PC-9 (cell line): ENCODE measurements at regions not wholly inside any gene's neighbourhood (a gene's known extent, or its start where the extent isn't known, plus 50 kb on each side); places are given as distances from the start of the nearest gene placed in this dataset.
"Not testable (repeated sequence)": the region's sequence is repeated elsewhere in the genome, so short reads cannot be mapped to it uniquely, and the experiment has no call there.

Experiments
- BruUV-seq: library from RNA; stranded (reverse); fragments of 400-500 nt; replicated peaks from 2 replicates; lab custom pipeline; 2021; lab: Mats Ljungman, UMichigan
- CTCF ChIA-PET: fragments of 300-600 bp; sonication (Branson Sonifier 250); formaldehyde crosslinking; loops from one replicate; lab custom pipeline; 2022; ENCODE audit warnings: antibody characterized with exemption; lab: Charles Lee
- POLR2A ChIA-PET: fragments of 300-600 bp; sonication (Branson Sonifier 250); formaldehyde crosslinking; loops from one replicate; lab custom pipeline; 2022; ENCODE audit warnings: antibody characterized with exemption; ENCODE audit not compliant: unreplicated experiment; lab: Charles Lee
- DNase-seq, 2 experiments: peaks; one replicate each; pipeline versions ENCODE4 v3.0.0 to v3.0.0-alpha.2; 2015 to 2022; ENCODE audit warnings: mixed read lengths in 1 of 2
- H2AFZ ChIP-seq: fragments of 200-600 bp; sonication (generic); 2 replicates; pipeline ENCODE4 v1.8.1; 2017; ENCODE audit warnings: antibody characterized with exemption
- H3F3A ChIP-seq: fragments of 200-600 bp; sonication (generic); 2 replicates; pipeline ENCODE4 v1.8.1; 2017; ENCODE audit warnings: antibody characterized with exemption, mild to moderate bottlenecking, low read depth; ENCODE audit not compliant: insufficient read depth
- H3K27ac ChIP-seq: fragments of 200-600 bp; sonication (generic); 2 replicates; pipeline ENCODE4 v1.6.1; 2016; ENCODE audit warnings: mixed run types
- H3K27me3 ChIP-seq: fragments of 200-600 bp; sonication (generic); 2 replicates; pipeline ENCODE4 v1.6.1; 2016; ENCODE audit warnings: low read depth, mixed run types; ENCODE audit not compliant: insufficient read depth
- H3K36me3 ChIP-seq: fragments of 200-600 bp; sonication (generic); 2 replicates; pipeline ENCODE4 v1.6.1; 2016; ENCODE audit warnings: low read depth, mixed run types
- H3K4me1 ChIP-seq: fragments of 200-600 bp; sonication (generic); replicated peaks from 2 replicates; pipeline ENCODE4 v1.6.1; 2016; ENCODE audit warnings: mixed run types; ENCODE audit not compliant: insufficient read depth
- H3K4me2 ChIP-seq: fragments of 200-600 bp; sonication (generic); 2 replicates; pipeline ENCODE4 v1.6.1; 2017; ENCODE audit warnings: mixed run types
- H3K4me3 ChIP-seq: fragments of 200-600 bp; sonication (generic); 2 replicates; pipeline ENCODE4 v1.6.1; 2016; ENCODE audit warnings: mixed run types
- H3K79me2 ChIP-seq: fragments of 200-600 bp; sonication (generic); 2 replicates; pipeline ENCODE4 v1.6.1; 2017; ENCODE audit warnings: low read depth, mixed run types
- H3K9me2 ChIP-seq: fragments of 200-600 bp; sonication (generic); 2 replicates; pipeline ENCODE4 v1.8.1; 2017; ENCODE audit warnings: mild to moderate bottlenecking; ENCODE audit not compliant: insufficient read depth
- H3K9me3 ChIP-seq: fragments of 200-600 bp; sonication (generic); 2 replicates; pipeline ENCODE4 v1.8.1; 2016; ENCODE audit warnings: low read depth; ENCODE audit not compliant: insufficient read depth
- H4K20me1 ChIP-seq: fragments of 200-600 bp; sonication (generic); 2 replicates; pipeline ENCODE4 v1.8.1; 2017; ENCODE audit not compliant: insufficient read depth
- CTCF ChIP-seq: fragments of 200-600 bp; sonication (generic); conservative IDR thresholded peaks from 2 replicates; pipeline ENCODE4 v1.6.1; 2017; ENCODE audit warnings: mixed run types, antibody characterized with exemption, mild to moderate bottlenecking, moderate library complexity
- EZH2 ChIP-seq: fragments of 200-600 bp; sonication (generic); IDR thresholded peaks from 2 replicates; pipeline ENCODE4 v1.8.0; 2017; ENCODE audit warnings: antibody characterized with exemption, low read depth
- intact Hi-C: fragments of 100-400 bp; cut with micrococcal nuclease; formaldehyde crosslinking; loops from one replicate; pipeline ENCODE4 v1.10.0; 2022; ENCODE audit not compliant: unreplicated experiment

DNA sequence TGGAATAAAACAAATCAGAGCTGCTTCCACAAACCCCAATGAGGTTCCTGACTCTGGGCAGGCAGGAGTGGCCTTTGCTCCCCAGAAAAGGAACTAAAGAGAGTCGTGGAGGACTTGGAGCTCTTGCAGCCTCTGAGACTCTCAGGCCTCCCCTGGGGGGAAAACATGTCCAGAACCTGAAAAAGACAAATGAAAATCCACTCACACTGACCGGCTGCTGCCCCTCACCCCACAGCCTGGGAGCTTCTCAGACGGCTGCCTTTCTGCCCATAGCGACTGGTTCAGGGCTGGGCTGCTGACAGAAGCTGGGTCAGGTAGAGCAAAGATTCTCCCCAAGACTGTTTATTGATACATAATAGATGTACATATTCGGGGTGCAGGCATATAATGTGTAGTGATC, 356.0 kb downstream of the ADGRD1 start:
- Histone ChIP-seq H3K4me3 (no peak overlapping the region), H3F3A (no peaks in the 10 kb centered on the region), H3K27me3 (peaks cover 30% of the 10 kb centered on the region), H3K4me2 (no peak overlapping the region), H4K20me1 (no peaks in the 10 kb centered on the region), H3K27ac (no peak overlapping the region), H3K9me2 (no peaks in the 10 kb centered on the region), H3K4me1 (no peaks in the 10 kb centered on the region), H3K36me3 (no peaks in the 10 kb centered on the region), H2AFZ (no peak overlapping the region), H3K9me3 (no peaks in the 10 kb centered on the region), H3K79me2 (no peaks in the 10 kb centered on the region)
- CTCF ChIA-PET: no interaction called here
- no TSS peak for BruUV-seq
- intact Hi-C loops: no loop called here
- TF ChIP-seq CTCF (no peak), EZH2 (no peak)
- DNase-seq: no peak
- POLR2A ChIA-PET: no interaction called here

DNA sequence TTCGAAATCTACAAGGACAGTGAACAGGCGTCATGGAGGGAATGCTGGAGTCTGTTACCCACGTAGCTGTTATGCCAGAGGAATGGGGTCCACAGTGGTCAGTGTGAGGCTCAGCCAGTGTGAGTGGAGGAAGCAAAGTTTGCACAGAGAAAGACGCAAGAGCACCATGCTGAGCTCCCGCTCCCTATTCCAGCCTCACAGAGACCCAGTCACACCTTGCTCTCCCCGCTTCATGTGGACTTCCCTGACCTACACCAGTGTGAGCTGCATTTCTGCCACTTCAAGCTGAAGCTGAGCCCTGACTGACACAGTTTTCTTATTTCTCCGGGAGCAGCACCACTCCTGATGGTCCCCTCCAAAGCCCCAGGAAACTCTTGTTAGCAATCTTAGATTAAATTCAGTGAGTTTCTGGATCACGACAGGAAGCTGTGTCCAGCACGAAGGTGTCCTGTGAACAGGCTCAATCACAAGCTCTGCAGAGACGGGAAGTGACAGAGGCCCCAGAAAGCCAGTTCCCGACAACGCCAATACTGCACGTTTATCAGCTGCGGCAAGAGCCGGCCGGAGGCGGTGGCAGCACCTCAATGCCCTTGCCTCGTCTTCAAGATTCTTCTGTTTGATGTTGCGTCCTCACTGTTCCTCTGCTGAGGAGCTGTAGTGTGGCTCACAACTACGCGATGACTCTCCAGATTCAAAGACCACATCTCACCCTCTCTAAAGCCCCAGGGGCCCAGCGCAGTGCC, 356.7 kb downstream of the ADGRD1 start:
- CTCF ChIA-PET, POLR2A ChIA-PET: not testable (repeated sequence)

GRCh38 chr12:131311279-131311722, 357.6 kb downstream of the ADGRD1 start:
- H3K79me2 ChIP-seq, H3K4me2 ChIP-seq, H3K27ac ChIP-seq, POLR2A ChIA-PET, H3K9me3 ChIP-seq, H2AFZ ChIP-seq, H3K36me3 ChIP-seq, H3F3A ChIP-seq, DNase-seq, H3K4me1 ChIP-seq, BruUV-seq, intact Hi-C loops, CTCF ChIA-PET, H4K20me1 ChIP-seq, H3K9me2 ChIP-seq, H3K4me3 ChIP-seq: not testable (repeated sequence)
- H3K27me3 ChIP-seq: peaks cover 30% of the 10 kb centered on the region

More for the DNA sequence above, 356.7 kb downstream of the ADGRD1 start:
- H3K79me2 ChIP-seq, H4K20me1 ChIP-seq, H3K27ac ChIP-seq, H3K4me1 ChIP-seq, H3K36me3 ChIP-seq, H2AFZ ChIP-seq, intact Hi-C loops, H3F3A ChIP-seq, H3K4me3 ChIP-seq, H3K9me2 ChIP-seq, DNase-seq, H3K4me2 ChIP-seq, H3K9me3 ChIP-seq, BruUV-seq: not testable (repeated sequence)
- peaks cover 30% of the 10 kb centered on the region for H3K27me3 ChIP-seq

DNA sequence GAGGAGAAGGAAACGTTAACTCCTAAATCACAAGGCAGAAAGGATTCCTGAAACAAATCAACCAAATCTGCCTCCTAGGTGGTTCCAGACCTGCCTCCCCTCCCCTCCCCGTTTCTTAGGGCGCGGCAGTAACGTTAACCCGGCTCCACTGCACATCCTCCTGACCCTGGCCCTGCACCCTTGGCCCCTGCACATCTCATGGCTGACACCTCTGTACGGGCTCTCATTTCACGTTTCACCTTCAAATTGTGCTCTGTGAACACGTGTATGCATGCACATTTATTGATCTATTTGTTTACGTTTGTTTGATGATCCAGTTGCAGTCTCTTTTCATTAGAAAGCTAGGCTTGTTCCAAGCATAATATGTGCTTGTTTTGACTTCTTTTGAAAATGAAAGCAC, 358.1 kb downstream of the ADGRD1 start:
- Histone ChIP-seq H3K9me2 (no peaks in the 10 kb centered on the region), H3K27me3 (peaks cover 30% of the 10 kb centered on the region), H3K36me3 (no peaks in the 10 kb centered on the region), H3K9me3 (no peaks in the 10 kb centered on the region), H3F3A (no peaks in the 10 kb centered on the region), H3K4me1 (no peaks in the 10 kb centered on the region), H3K27ac (no peak overlapping the region), H4K20me1 (no peaks in the 10 kb centered on the region), H2AFZ (no peak overlapping the region), H3K4me2 (no peak overlapping the region), H3K4me3 (no peak overlapping the region), H3K79me2 (no peaks in the 10 kb centered on the region)
- ChIA-PET CTCF (no interaction called here), POLR2A (no interaction called here)
- no TSS peak for BruUV-seq
- no peak for DNase-seq
- TF ChIP-seq CTCF: no peak
- TF ChIP-seq EZH2: no peak
- intact Hi-C loops: no loop called here

DNA sequence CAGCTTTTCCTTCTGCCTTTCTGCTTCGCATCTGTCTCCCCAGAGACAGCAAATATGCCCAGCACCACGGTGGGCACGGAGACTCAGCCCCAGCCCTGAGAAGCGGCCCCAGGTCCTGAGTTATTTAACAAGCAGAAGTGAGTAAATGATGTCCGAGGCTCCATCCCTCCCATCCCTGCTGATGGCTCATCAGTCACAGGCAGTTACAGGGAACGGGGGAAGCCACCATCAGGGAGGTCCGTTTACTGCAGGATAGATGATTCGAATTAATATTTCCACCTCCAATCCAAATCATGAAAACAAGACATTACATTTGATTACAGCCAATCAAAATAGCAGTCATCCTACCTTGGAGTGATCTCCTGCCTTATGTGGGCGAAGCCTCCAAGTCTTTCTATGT, 358.7 kb downstream of the ADGRD1 start:
- DNase-seq, H3K4me1 ChIP-seq, H4K20me1 ChIP-seq, H2AFZ ChIP-seq, H3K79me2 ChIP-seq, H3K4me3 ChIP-seq, intact Hi-C loops, H3K9me2 ChIP-seq, POLR2A ChIA-PET, H3K9me3 ChIP-seq, H3K36me3 ChIP-seq, H3K4me2 ChIP-seq, H3F3A ChIP-seq, BruUV-seq, CTCF ChIA-PET, H3K27ac ChIP-seq: not testable (repeated sequence)
- peaks cover 30% of the 10 kb centered on the region for H3K27me3 ChIP-seq
